NB4 (cell line): ENCODE measurements at regions not wholly inside any gene's neighbourhood (a gene's known extent, or its start where the extent isn't known, plus 50 kb on each side); places are given as distances from the start of the nearest gene placed in this dataset.

Experiments
- MYC ChIP-seq: IDR thresholded peaks from 2 replicates; pipeline ENCODE4 v1.6.1; 2011; ENCODE audit warnings: low read depth, low read length
- TF ChIP-seq, protein P1 (sequence below): IDR thresholded peaks from one replicate; pipeline ENCODE4 v1.5.1; 2012; ENCODE audit warnings: low read depth, low read length

DNA sequence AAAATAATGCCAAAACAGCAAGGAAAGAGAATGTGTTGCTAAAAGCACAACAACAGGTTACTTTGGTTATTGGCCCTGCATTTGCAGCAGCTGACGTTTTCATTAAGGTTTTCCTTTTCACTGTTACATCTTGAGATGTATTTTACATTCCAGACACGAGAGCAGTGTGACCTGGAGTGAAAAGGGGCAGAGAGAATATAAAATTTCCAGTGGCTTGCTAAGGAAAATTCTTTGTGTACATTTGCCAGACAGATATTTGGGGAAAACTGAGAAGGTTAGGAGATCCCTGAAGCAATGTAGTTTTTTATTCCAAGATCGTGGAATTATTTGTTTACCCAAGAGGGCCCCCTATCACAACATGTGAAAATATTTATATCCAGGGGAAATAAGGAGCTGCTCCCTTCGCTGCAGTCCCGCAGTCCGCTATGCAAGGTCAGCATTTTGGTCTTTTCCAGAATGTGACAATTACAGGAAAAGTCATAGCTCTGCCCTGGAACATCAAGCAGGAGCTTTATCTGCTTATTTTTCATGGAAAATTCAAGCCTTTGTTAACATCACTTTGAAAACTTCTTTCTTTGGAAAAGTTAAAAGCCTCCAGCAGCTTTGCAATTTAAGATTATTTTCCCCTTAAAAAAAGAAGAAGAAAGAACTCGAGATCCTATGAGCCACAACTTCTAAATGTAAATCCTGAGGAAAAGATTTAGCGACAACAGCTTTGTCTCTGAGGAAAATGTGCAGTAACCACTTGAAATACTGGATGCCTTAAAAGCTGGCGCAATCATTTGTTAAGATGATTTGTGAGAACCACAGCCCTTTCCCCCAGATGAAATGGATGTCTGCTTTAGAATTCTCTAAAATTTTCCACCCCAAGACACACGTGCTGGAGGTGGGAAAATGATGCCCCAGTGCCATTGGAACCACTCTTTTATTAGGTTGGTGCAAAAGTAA, 256.4 kb upstream of the TPM1 start:
- TF ChIP-seq, protein P1, sequence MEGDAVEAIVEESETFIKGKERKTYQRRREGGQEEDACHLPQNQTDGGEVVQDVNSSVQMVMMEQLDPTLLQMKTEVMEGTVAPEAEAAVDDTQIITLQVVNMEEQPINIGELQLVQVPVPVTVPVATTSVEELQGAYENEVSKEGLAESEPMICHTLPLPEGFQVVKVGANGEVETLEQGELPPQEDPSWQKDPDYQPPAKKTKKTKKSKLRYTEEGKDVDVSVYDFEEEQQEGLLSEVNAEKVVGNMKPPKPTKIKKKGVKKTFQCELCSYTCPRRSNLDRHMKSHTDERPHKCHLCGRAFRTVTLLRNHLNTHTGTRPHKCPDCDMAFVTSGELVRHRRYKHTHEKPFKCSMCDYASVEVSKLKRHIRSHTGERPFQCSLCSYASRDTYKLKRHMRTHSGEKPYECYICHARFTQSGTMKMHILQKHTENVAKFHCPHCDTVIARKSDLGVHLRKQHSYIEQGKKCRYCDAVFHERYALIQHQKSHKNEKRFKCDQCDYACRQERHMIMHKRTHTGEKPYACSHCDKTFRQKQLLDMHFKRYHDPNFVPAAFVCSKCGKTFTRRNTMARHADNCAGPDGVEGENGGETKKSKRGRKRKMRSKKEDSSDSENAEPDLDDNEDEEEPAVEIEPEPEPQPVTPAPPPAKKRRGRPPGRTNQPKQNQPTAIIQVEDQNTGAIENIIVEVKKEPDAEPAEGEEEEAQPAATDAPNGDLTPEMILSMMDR = no peak
- no peak for TF ChIP-seq MYC
